ENCODE measurements at regions not wholly inside any gene's neighbourhood (a gene's known extent, or its start where the extent isn't known, plus 50 kb on each side); places are given as distances from the start of the nearest gene placed in this dataset.

DNA sequence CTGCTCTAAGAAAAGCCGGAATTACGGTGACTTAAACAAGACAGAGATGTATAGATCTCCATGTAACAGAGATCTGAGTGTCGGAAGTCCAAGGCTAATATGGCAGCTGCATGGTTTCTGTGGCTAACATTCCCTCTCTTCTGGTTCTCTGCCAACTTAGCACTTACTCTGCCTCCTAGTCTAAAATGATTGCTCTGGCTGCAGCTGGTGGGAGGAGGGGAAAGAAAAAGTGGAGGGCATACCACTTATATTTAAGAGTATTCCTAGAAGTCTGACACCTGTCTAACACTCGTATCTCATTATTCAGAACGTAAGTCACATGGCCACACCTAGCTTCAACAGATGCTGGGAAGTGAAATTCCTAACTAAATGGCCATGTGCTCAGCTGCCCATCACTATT, 551.5 kb upstream of the TLE4 start:
- dilution Hi-C loops (cut with MboI; ENCODE audit: extremely low pct_ligation_motif_present, low sequenced_read_pairs) (no loop called here), intact Hi-C loops (cut with micrococcal nuclease) (no loop called here)
- H3K4me3 ChIP-seq (replicated peaks in 1 of 3; ENCODE audit: insufficient read depth in 1 of 3, low read depth in 1 of 3, low read length in 3 of 3): no peak overlapping the region
- DNase-seq (ENCODE audit: low read depth, low spot score) (no peak), FAIRE-seq (no peak)
- no peak overlapping the region for H3K4me2 ChIP-seq (ENCODE audit: insufficient read depth, low read length)
- peaks cover 28% of the 10 kb centered on the region for H3K4me1 ChIP-seq (ENCODE audit: control insufficient read depth, extremely low read depth, insufficient read depth, low read length)
- POLR2A ChIA-PET: no interaction called here
- H3K79me2 ChIP-seq (ENCODE audit: control insufficient read depth, insufficient read depth, low read length): no peaks in the 10 kb centered on the region
- no peaks in the 10 kb centered on the region for H3K36me3 ChIP-seq (ENCODE audit: control insufficient read depth in 2 of 2, extremely low read depth in 1 of 2, insufficient read depth in 2 of 2, low read length in 2 of 2)
- no peaks in the 10 kb centered on the region for H3K9me3 ChIP-seq (replicated peaks; ENCODE audit: control insufficient read depth, insufficient read depth, low read length)
- no peaks in the 10 kb centered on the region for H3K9me1 ChIP-seq (replicated peaks; ENCODE audit: control insufficient read depth, extremely low read depth, insufficient read depth, low read length)
- TF ChIP-seq JUN (IDR thresholded peaks at IDR 0.05; ENCODE audit: borderline replicate concordance, insufficient read depth, insufficient read length, low read depth): no peak
- no peak for TF ChIP-seq POLR2AphosphoS5 (IDR thresholded peaks at IDR 0.05; ENCODE audit: insufficient read depth, low read depth, low read length)
- no peak for TF ChIP-seq POLR2A (IDR thresholded peaks at IDR 0.05; ENCODE audit: low read depth, low read length)
- TF ChIP-seq CTCF (IDR thresholded peaks at IDR 0.05; ENCODE audit: extremely low read depth in 1 of 2, insufficient read depth in 1 of 2, low read depth in 1 of 2, low read length in 2 of 2): no peak
- TF ChIP-seq GATA2 (IDR thresholded peaks at IDR 0.05; ENCODE audit: insufficient read depth, insufficient read length, low read depth, low read length): no peak
- no peak for TF ChIP-seq EZH2 (IDR thresholded peaks at IDR 0.05; ENCODE audit: borderline replicate concordance, low read depth, low read length, severe bottlenecking)
- no peak for TF ChIP-seq MYC (IDR thresholded peaks at IDR 0.05; ENCODE audit: low read depth, low read length)
- TF ChIP-seq MAX (IDR thresholded peaks at IDR 0.05; ENCODE audit: insufficient read depth, insufficient read length): no peak
- TF ChIP-seq FOS (IDR thresholded peaks at IDR 0.05; ENCODE audit: borderline replicate concordance, insufficient read depth, low read length): no peak
- CTCF ChIA-PET: interaction anchor here (0.9 kb wide), 1 partner anchor 87 kb away, joined by 3 read pairs; no protein-coding TSS in a partner anchor
- H3K9ac ChIP-seq (replicated peaks; ENCODE audit: extremely low read depth, insufficient read depth, low read length): no peak overlapping the region
- no peaks in the 10 kb centered on the region for H3K27me3 ChIP-seq (ENCODE audit: control insufficient read depth in 2 of 2, insufficient read depth in 2 of 2, low read length in 2 of 2)
- no TSS peak for BruUV-seq (replicated peaks)
- no peak overlapping the region for H2AFZ ChIP-seq (ENCODE audit: low read depth, low read length)
- H3K27ac ChIP-seq (ENCODE audit: insufficient read depth, low read depth, low read length): no peak overlapping the region
- H4K20me1 ChIP-seq (replicated peaks; ENCODE audit: control insufficient read depth, extremely low read depth, insufficient read depth, low read length): no peaks in the 10 kb centered on the region
